Astrocyte of the cerebellum (primary cell): ENCODE measurements at regions not wholly inside any gene's neighbourhood (a gene's known extent, or its start where the extent isn't known, plus 50 kb on each side); places are given as distances from the start of the nearest gene placed in this dataset.

Experiments used
- DNase-seq: peaks from one replicate; pipeline ENCODE4 v3.0.0-alpha.2; 2011; ENCODE audit warnings: low read depth
- H3K4me3 ChIP-seq: 2 replicates; pipeline ENCODE4 v1.5.1; 2011; ENCODE audit warnings: mild to moderate bottlenecking, low read depth, low read length, moderate library complexity
- in situ Hi-C: cut with HindIII; loops from 2 replicates; pipeline ENCODE4 v1.10.0; 2017; ENCODE audit warnings: low sequenced_read_pairs
- TF ChIP-seq, protein P1 (sequence below): IDR thresholded peaks from 2 replicates; pipeline ENCODE4 v1.5.1; 2012; ENCODE audit warnings: low read length, low read depth, moderate library complexity, mild to moderate bottlenecking; ENCODE audit errors: missing control alignments

DNA sequence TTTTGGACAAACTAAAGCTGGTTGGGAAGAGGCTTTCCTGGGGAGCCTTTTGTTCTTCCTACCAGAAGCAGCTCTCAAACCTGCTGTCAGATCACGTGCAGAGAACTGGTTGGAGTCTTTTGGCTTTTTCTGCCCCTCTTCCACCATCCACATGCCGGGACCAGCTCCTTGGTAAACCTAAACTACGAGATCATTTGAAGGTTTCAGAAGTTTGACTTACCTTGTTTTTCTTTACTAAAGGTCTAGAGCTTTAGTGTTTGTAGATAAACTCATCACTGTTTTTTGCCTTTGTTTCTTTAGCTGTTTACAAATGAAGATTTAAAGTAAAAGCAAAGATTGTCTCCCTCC, 113.4 kb downstream of the HLX start:
- in situ Hi-C loops: no loop called here
- no peak for DNase-seq
- H3K4me3 ChIP-seq: no peak overlapping the region
- TF ChIP-seq, protein P1, sequence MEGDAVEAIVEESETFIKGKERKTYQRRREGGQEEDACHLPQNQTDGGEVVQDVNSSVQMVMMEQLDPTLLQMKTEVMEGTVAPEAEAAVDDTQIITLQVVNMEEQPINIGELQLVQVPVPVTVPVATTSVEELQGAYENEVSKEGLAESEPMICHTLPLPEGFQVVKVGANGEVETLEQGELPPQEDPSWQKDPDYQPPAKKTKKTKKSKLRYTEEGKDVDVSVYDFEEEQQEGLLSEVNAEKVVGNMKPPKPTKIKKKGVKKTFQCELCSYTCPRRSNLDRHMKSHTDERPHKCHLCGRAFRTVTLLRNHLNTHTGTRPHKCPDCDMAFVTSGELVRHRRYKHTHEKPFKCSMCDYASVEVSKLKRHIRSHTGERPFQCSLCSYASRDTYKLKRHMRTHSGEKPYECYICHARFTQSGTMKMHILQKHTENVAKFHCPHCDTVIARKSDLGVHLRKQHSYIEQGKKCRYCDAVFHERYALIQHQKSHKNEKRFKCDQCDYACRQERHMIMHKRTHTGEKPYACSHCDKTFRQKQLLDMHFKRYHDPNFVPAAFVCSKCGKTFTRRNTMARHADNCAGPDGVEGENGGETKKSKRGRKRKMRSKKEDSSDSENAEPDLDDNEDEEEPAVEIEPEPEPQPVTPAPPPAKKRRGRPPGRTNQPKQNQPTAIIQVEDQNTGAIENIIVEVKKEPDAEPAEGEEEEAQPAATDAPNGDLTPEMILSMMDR: no peak

DNA sequence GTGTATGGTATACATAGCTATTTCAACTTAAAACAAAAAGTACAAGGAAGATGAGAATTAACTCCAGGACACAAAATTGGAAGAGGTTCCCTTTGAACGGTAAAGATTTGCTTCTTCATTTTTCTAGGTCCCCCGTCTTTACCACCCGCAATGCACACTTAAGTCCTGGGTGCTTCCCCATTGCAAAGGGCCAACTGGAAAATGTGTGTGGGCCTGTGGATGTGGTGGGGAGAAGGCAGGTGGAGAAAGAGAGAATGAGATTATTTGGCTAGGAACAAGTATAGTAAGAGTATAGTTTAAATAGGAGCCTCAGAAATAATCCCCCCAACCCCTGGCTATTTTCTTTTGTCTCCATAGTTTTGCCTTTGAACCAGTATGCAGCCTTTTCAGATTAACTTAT, 115.4 kb downstream of the HLX start:
- in situ Hi-C loops: no loop called here

DNA sequence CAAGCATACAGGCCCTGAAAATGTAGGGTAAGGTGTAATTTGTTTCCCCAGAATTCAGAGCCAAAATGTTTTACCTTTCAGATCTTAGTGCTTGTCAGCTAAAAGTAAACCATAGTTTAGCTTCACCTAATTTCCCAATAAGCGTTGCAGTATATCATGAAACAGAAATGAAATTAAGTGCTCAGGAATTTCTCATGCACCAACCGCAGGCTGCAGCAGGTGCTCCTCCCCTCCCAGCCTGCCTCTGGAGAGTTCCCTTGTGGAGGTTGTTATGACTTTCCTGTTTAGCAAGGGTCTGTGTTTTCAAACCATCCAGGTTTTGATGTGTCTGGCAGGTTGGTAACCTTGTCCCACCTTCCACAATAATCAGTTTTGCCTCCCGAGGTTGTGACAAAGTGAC, 118.5 kb downstream of the HLX start:
- TF ChIP-seq, protein P1: no peak
- no peak overlapping the region for H3K4me3 ChIP-seq
- in situ Hi-C loops: no loop called here
- no peak for DNase-seq

More for the DNA sequence above, 115.4 kb downstream of the HLX start:
- TF ChIP-seq, protein P1: no peak
- DNase-seq: no peak
- no peak overlapping the region for H3K4me3 ChIP-seq

DNA sequence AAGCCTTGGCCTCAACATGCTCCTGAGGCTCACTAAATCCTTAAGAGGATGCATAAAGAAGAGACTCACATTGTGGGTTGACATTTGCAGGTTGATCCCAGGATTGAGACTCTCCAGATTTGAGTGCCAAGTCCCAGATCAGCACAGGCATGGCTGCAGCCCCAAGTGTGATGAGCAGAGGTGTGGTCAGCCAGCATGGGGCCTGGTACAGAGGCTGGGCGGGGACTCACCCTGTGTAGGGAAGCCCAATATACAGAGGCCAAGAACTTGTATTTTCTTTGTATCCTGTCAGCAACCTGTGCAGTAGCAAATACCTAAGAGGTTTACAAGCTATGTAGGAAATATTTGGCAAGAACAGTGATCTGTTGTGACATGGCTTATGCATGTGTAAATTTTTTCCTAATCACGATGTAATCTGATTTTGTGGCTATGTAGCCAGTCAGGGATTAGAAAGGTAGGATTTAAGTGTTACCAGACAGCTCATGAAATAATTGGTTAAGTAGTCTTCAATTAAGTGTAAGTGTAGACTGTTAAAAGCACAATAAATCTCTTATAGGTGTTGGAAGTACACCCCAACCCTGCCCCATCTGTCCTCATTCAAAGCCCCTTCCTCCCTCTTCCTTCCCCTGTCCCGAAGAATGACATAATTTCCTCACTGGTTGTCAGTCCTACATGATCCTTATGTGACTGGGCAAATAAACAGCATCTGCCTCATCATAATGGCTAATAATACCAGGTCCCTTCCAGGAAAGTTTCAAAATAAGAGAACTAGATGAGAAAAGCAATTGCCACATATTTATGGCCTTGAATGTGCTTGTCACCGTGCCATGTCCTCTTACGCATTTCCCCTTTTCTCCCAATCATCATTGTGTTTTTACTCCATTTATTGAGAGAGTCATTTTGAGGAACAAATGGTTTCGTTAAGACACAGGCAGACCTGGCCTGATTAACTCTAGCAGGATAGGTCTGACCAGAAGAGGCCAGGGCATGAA, 120.9 kb downstream of the HLX start:
- in situ Hi-C loops: no loop called here
- H3K4me3 ChIP-seq: no peak overlapping the region
- TF ChIP-seq, protein P1: no peak
- no peak for DNase-seq

DNA sequence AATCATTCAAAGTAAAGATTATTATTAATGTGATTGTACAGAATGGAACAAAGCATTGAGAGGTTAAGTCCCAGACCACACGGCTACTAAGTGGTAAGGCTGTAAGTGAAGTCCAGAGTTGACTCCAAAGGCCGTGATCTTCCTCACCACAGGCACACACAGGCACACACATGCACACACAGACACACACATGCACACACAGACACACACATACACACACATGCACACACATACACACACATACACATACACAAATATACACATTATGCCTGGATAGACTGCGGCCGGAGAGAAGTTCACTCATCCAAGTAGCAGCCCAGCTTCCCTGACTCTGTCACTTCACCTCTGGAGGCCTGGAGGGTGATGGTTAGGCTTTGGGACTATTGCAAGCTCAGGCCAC, 121.9 kb downstream of the HLX start:
- DNase-seq: no peak
- H3K4me3 ChIP-seq: no peak overlapping the region
- in situ Hi-C loops: no loop called here
- TF ChIP-seq, protein P1: no peak

DNA sequence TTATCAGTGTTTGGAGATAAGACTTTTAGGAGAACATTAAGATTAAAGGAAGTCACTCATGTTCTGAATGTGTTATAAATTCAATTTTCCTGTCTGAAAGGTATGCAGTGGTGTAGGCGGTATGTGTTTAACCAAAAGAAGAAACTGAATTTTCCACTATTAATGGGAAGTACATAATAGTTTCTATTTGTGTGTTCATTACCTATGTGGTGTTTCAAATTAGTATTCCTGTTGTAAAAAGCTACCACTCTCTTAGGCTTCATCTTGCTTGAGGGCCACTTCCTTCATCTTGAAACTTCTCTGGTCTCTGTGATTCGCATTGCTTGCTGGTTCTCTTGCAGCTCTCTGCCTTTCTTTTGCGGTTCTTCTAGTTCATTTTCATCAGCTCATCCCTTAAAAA, 123.4 kb downstream of the HLX start:
- no peak for DNase-seq
- TF ChIP-seq, protein P1: no peak
- no peak overlapping the region for H3K4me3 ChIP-seq
- in situ Hi-C loops: no loop called here
